Astrocyte (in vitro differentiated cells and primary cell): ENCODE measurements at regions not wholly inside any gene's neighbourhood (a gene's known extent, or its start where the extent isn't known, plus 50 kb on each side); places are given as distances from the start of the nearest gene placed in this dataset.

Source experiments
- DNase-seq: peaks from one replicate; pipeline ENCODE4 v3.0.0-alpha.2; 2010; ENCODE audit warnings: low read depth
- FAIRE-seq: peaks from 2 replicates; lab custom pipeline; 2011; peaks lifted over from hg19 to GRCh38; lab: Jason Lieb, UNC
- H2AFZ ChIP-seq: 2 replicates; pipeline ENCODE4 v1.6.0; 2012; ENCODE audit warnings: low read depth, low read length, inconsistent platforms
- H3K27ac ChIP-seq: 2 replicates; pipeline ENCODE4 v1.5.1; 2011; ENCODE audit warnings: low read depth, low read length, inconsistent platforms
- H3K27me3 ChIP-seq: 2 replicates; pipeline ENCODE4 v1.6.0; 2011; ENCODE audit warnings: low read length, inconsistent platforms; ENCODE audit not compliant: insufficient read depth
- H3K36me3 ChIP-seq: 2 replicates; pipeline ENCODE4 v1.5.1; 2011; ENCODE audit warnings: low read length, inconsistent platforms; ENCODE audit not compliant: insufficient read depth
- H3K4me1 ChIP-seq: 2 replicates; pipeline ENCODE4 v1.5.1; 2011; ENCODE audit warnings: low read length, inconsistent platforms; ENCODE audit not compliant: insufficient read depth
- H3K4me2 ChIP-seq: 2 replicates; pipeline ENCODE4 v1.6.0; 2012; ENCODE audit warnings: low read length, inconsistent platforms
- H3K4me3 ChIP-seq: 2 replicates; pipeline ENCODE4 v1.5.1; 2011; ENCODE audit warnings: low read depth, mild to moderate bottlenecking, low read length, inconsistent platforms; ENCODE audit not compliant: insufficient read depth
- H3K79me2 ChIP-seq: 2 replicates; pipeline ENCODE4 v1.6.0; 2012; ENCODE audit warnings: mild to moderate bottlenecking, low read length, inconsistent platforms; ENCODE audit not compliant: insufficient read depth
- H3K9ac ChIP-seq: 2 replicates; pipeline ENCODE4 v1.6.0; 2012; ENCODE audit warnings: mild to moderate bottlenecking, low read length, inconsistent platforms
- H3K9me3 ChIP-seq: 2 replicates; pipeline ENCODE4 v1.5.1; 2012; ENCODE audit warnings: low read depth, mild to moderate bottlenecking, low read length, inconsistent platforms; ENCODE audit not compliant: insufficient read depth
- H4K20me1 ChIP-seq: 2 replicates; pipeline ENCODE4 v1.6.0; 2012; ENCODE audit warnings: low read length, inconsistent platforms; ENCODE audit not compliant: insufficient read depth
- H3K27ac Mint-ChIP-seq: one replicate; pipeline ENCODE4 v1.8.0; 2021; ENCODE audit warnings: mild to moderate bottlenecking, mixed read lengths; ENCODE audit not compliant: unreplicated experiment
- H3K27me3 Mint-ChIP-seq: one replicate; pipeline ENCODE4 v1.8.0; 2021; ENCODE audit warnings: low read depth, mixed read lengths; ENCODE audit not compliant: unreplicated experiment
- H3K36me3 Mint-ChIP-seq: one replicate; pipeline ENCODE4 v1.8.0; 2021; ENCODE audit warnings: low read depth, mixed read lengths; ENCODE audit not compliant: unreplicated experiment
- H3K4me1 Mint-ChIP-seq: one replicate; pipeline ENCODE4 v1.8.0; 2021; ENCODE audit warnings: low read depth, mixed read lengths; ENCODE audit not compliant: unreplicated experiment
- H3K4me3 Mint-ChIP-seq: one replicate; pipeline ENCODE4 v1.8.0; 2021; ENCODE audit warnings: mild to moderate bottlenecking, moderate library complexity, mixed read lengths; ENCODE audit not compliant: unreplicated experiment
- H3K9me3 Mint-ChIP-seq: one replicate; pipeline ENCODE4 v1.8.0; 2021; ENCODE audit warnings: mild to moderate bottlenecking, mixed read lengths; ENCODE audit not compliant: unreplicated experiment
- CTCF ChIP-seq: IDR thresholded peaks from 2 replicates; pipeline ENCODE4 v1.5.1; 2011; ENCODE audit warnings: low read depth, mild to moderate bottlenecking, inconsistent platforms, low read length, moderate library complexity; ENCODE audit not compliant: insufficient read depth
- EZH2 ChIP-seq: IDR thresholded peaks from 2 replicates; pipeline ENCODE4 v1.6.1; 2012; ENCODE audit warnings: mild to moderate bottlenecking, low read length, inconsistent platforms; ENCODE audit not compliant: insufficient read depth

- Histone ChIP-seq H3K36me3 (no peaks in the 10 kb centered on the region), H3K9ac (no peak overlapping the region), H4K20me1 (no peaks in the 10 kb centered on the region), H3K4me3 (no peak overlapping the region), H3K9me3 (no peaks in the 10 kb centered on the region), H3K4me2 (no peak overlapping the region), H2AFZ (no peak overlapping the region), H3K27ac (no peak overlapping the region), H3K4me1 (no peaks in the 10 kb centered on the region), H3K27me3 (no peaks in the 10 kb centered on the region), H3K79me2 (no peaks in the 10 kb centered on the region)
- no peak for DNase-seq
- H3K9me3 Mint-ChIP-seq: no peaks in the 10 kb centered on the region
- H3K4me3 Mint-ChIP-seq: no peak overlapping the region
- H3K27ac Mint-ChIP-seq: no peak overlapping the region
- TF ChIP-seq EZH2: no peak
- TF ChIP-seq CTCF: no peak
- H3K4me1 Mint-ChIP-seq: no peaks in the 10 kb centered on the region
- no peak for FAIRE-seq
- H3K36me3 Mint-ChIP-seq: no peaks in the 10 kb centered on the region
- no peaks in the 10 kb centered on the region for H3K27me3 Mint-ChIP-seq
Observed at GRCh38 chr4:19547463-19547862, 704.2 kb upstream of the SLIT2 start.

- no peak for TF ChIP-seq EZH2
- no peak for TF ChIP-seq CTCF
- Histone ChIP-seq H3K4me2 (no peak overlapping the region), H3K9me3 (no peaks in the 10 kb centered on the region), H3K9ac (no peak overlapping the region), H3K4me3 (no peak overlapping the region), H3K36me3 (no peaks in the 10 kb centered on the region), H3K27ac (no peak overlapping the region), H3K4me1 (no peaks in the 10 kb centered on the region), H3K79me2 (no peaks in the 10 kb centered on the region), H4K20me1 (no peaks in the 10 kb centered on the region), H2AFZ (no peak overlapping the region), H3K27me3 (no peaks in the 10 kb centered on the region)
- no peak for FAIRE-seq
- DNase-seq: no peak
- Mint-ChIP-seq H3K4me1 (no peaks in the 10 kb centered on the region), H3K9me3 (no peaks in the 10 kb centered on the region), H3K4me3 (no peak overlapping the region), H3K27me3 (no peaks in the 10 kb centered on the region), H3K27ac (no peak overlapping the region), H3K36me3 (no peaks in the 10 kb centered on the region)
Observed at GRCh38 chr4:19544446-19545125, 707.1 kb upstream of the SLIT2 start.

- no peaks in the 10 kb centered on the region for H3K27me3 Mint-ChIP-seq
- FAIRE-seq (no peak), DNase-seq (no peak)
- H3K36me3 Mint-ChIP-seq: no peaks in the 10 kb centered on the region
- Histone ChIP-seq H3K79me2 (no peaks in the 10 kb centered on the region), H3K27ac (no peak overlapping the region), H3K36me3 (no peaks in the 10 kb centered on the region), H2AFZ (no peak overlapping the region), H3K27me3 (no peaks in the 10 kb centered on the region), H4K20me1 (no peaks in the 10 kb centered on the region), H3K4me2 (no peak overlapping the region), H3K9me3 (no peaks in the 10 kb centered on the region), H3K4me1 (no peaks in the 10 kb centered on the region), H3K4me3 (no peak overlapping the region), H3K9ac (no peak overlapping the region)
- no peak overlapping the region for H3K27ac Mint-ChIP-seq
- no peak overlapping the region for H3K4me3 Mint-ChIP-seq
- TF ChIP-seq EZH2: no peak
- TF ChIP-seq CTCF: no peak
- H3K9me3 Mint-ChIP-seq: no peaks in the 10 kb centered on the region
- H3K4me1 Mint-ChIP-seq: no peaks in the 10 kb centered on the region
Observed at GRCh38 chr4:19540859-19541540, 710.7 kb upstream of the SLIT2 start.
